PC-3 (cell line): ENCODE measurements at regions not wholly inside any gene's neighbourhood (a gene's known extent, or its start where the extent isn't known, plus 50 kb on each side); places are given as distances from the start of the nearest gene placed in this dataset.
A peak's percentile ranks its signal among the peaks of the same experiment; 100 is the strongest.
"Not testable (repeated sequence)": the region's sequence is repeated elsewhere in the genome, so short reads cannot be mapped to it uniquely, and the experiment has no call there.

Experiments
- ATAC-seq: fragments of 200-7000 bp; cut with Tn5 transposase; 2 replicates; pipeline ENCODE4 v1.9.1; 2020; ENCODE audit warnings: mild to moderate bottlenecking, moderate library complexity
- BruUV-seq: library from RNA; stranded (reverse); fragments of 400-500 nt; replicated peaks from 2 replicates; lab custom pipeline; 2021; lab: Mats Ljungman, UMichigan
- CTCF ChIA-PET: fragments of 300-600 bp; sonication (Branson Sonifier 250); formaldehyde crosslinking; loops from one replicate; lab custom pipeline; 2022; ENCODE audit warnings: antibody characterized with exemption; lab: Charles Lee
- POLR2A ChIA-PET: fragments of 300-600 bp; sonication (Branson Sonifier 250); formaldehyde crosslinking; loops from one replicate; lab custom pipeline; 2022; ENCODE audit warnings: antibody characterized with exemption; ENCODE audit not compliant: unreplicated experiment; lab: Charles Lee
- DNase-seq: peaks from one replicate; pipeline ENCODE4 v3.0.0-alpha.2; 2015
- H2AFZ ChIP-seq: fragments of 300-600 bp; sonication (generic); 2 replicates; pipeline ENCODE4 v1.6.0; 2016; ENCODE audit warnings: antibody characterized with exemption, low read length
- H3F3A ChIP-seq: fragments of 300-600 bp; sonication (generic); one replicate; pipeline ENCODE4 v1.6.0; 2017; ENCODE audit warnings: antibody characterized with exemption, low read length, control low read depth, mild to moderate bottlenecking; ENCODE audit not compliant: unreplicated experiment
- H3K27ac ChIP-seq: fragments of 300-600 bp; sonication (generic); 2 replicates; pipeline ENCODE4 v1.5.1; 2016; ENCODE audit warnings: mild to moderate bottlenecking, low read length
- H3K27me3 ChIP-seq: fragments of 300-600 bp; sonication (generic); 2 replicates; pipeline ENCODE4 v1.6.1; 2016; ENCODE audit warnings: low read length, mixed read lengths
- H3K36me3 ChIP-seq: fragments of 300-600 bp; sonication (generic); 2 replicates; pipeline ENCODE4 v1.6.1; 2016; ENCODE audit warnings: low read depth, mixed run types, low read length, mixed read lengths
- H3K4me1 ChIP-seq: fragments of 300-600 bp; sonication (generic); 2 replicates; pipeline ENCODE4 v1.5.1; 2016; ENCODE audit warnings: low read length; ENCODE audit not compliant: insufficient read depth
- H3K4me2 ChIP-seq: fragments of 300-600 bp; sonication (generic); 2 replicates; pipeline ENCODE4 v1.6.0; 2016; ENCODE audit warnings: low read length
- H3K4me3 ChIP-seq: fragments of 300-600 bp; sonication (generic); 2 replicates; pipeline ENCODE4 v1.5.1; 2016; ENCODE audit warnings: mild to moderate bottlenecking, low read length, mixed read lengths
- H3K79me2 ChIP-seq: fragments of 300-600 bp; sonication (generic); 2 replicates; pipeline ENCODE4 v1.6.1; 2017; ENCODE audit warnings: low read length, mixed read lengths
- H3K9ac ChIP-seq: fragments of 300-600 bp; sonication (generic); 2 replicates; pipeline ENCODE4 v1.6.0; 2016; ENCODE audit warnings: mild to moderate bottlenecking, low read length
- H3K9me2 ChIP-seq: fragments of 300-600 bp; sonication (generic); replicated peaks from 2 replicates; pipeline ENCODE4 v1.6.1; 2016; ENCODE audit warnings: mixed run types, low read length, mixed read lengths
- H3K9me3 ChIP-seq: fragments of 300-600 bp; sonication (generic); 2 replicates; pipeline ENCODE4 v1.6.1; 2016; ENCODE audit warnings: low read length, mixed read lengths
- H4K20me1 ChIP-seq: fragments of 300-600 bp; sonication (generic); 2 replicates; pipeline ENCODE4 v1.6.1; 2016; ENCODE audit warnings: low read length, mixed read lengths
- EZH2 ChIP-seq: fragments of 300-600 bp; sonication (generic); IDR thresholded peaks from one replicate; pipeline ENCODE4 v1.6.1; 2017; ENCODE audit warnings: antibody characterized with exemption, mild to moderate bottlenecking, low read length; ENCODE audit not compliant: unreplicated experiment
- EZH2phosphoT487 ChIP-seq: fragments of 300-600 bp; sonication (generic); IDR thresholded peaks from 2 replicates; pipeline ENCODE4 v1.6.1; 2018; ENCODE audit warnings: mild to moderate bottlenecking, antibody characterized with exemption, low read length, borderline replicate concordance
- intact Hi-C: fragments of 100-400 bp; cut with micrococcal nuclease; formaldehyde crosslinking; loops from 2 replicates; pipeline ENCODE4 v1.9.0; 2023
- TF ChIP-seq, protein P1 (sequence below): fragments of 300-600 bp; sonication (generic); conservative IDR thresholded peaks from 2 replicates; pipeline ENCODE4 v1.5.1; 2017; ENCODE audit warnings: antibody characterized with exemption, low read depth, mild to moderate bottlenecking, low read length

DNA sequence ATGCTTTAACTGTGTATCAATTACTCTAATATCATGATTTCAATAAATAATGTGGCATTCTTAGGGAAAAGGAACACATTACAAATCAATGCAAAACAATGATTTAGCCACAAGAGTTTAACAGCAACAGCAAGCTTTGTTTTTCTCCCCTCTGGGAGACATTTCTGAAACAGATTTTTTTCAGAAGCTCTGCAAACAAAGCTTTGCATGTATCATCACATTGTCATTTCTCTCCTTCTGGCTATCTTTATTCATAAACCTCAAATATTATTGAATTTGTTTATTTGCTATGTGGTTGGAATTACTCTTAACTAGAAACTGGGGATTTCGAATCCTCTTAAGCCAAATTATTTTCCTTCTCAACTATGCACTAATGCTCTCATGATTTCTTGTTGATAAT, 278.4 kb upstream of the ATXN7L3B start:
- peak overlapping the region; percentile 26; the same call in 1 of the 2 replicates for H2AFZ ChIP-seq
- H3K9me2 ChIP-seq, result no peaks in the 10 kb centered on the region
- TF ChIP-seq, protein P1, sequence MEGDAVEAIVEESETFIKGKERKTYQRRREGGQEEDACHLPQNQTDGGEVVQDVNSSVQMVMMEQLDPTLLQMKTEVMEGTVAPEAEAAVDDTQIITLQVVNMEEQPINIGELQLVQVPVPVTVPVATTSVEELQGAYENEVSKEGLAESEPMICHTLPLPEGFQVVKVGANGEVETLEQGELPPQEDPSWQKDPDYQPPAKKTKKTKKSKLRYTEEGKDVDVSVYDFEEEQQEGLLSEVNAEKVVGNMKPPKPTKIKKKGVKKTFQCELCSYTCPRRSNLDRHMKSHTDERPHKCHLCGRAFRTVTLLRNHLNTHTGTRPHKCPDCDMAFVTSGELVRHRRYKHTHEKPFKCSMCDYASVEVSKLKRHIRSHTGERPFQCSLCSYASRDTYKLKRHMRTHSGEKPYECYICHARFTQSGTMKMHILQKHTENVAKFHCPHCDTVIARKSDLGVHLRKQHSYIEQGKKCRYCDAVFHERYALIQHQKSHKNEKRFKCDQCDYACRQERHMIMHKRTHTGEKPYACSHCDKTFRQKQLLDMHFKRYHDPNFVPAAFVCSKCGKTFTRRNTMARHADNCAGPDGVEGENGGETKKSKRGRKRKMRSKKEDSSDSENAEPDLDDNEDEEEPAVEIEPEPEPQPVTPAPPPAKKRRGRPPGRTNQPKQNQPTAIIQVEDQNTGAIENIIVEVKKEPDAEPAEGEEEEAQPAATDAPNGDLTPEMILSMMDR, result no peak
- TF ChIP-seq EZH2 (no peak), EZH2phosphoT487 (no peak)
- ChIA-PET POLR2A (no interaction called here), CTCF (no interaction called here)
- H3F3A ChIP-seq, result peaks cover 5% of the 10 kb centered on the region
- ATAC-seq, result peak; percentile 74
- no peaks in the 10 kb centered on the region for H4K20me1 ChIP-seq
- peaks cover 19% of the 10 kb centered on the region for H3K4me1 ChIP-seq
- DNase-seq, result peak; percentile 72
- H3K9ac ChIP-seq, result no peak overlapping the region
- no TSS peak for BruUV-seq
- intact Hi-C loops, result no loop called here
- H3K27ac ChIP-seq, result peak overlapping the region; percentile 60
- peak overlapping the region; percentile 52 for H3K4me3 ChIP-seq
- no peaks in the 10 kb centered on the region for H3K79me2 ChIP-seq
- no peaks in the 10 kb centered on the region for H3K36me3 ChIP-seq
- no peaks in the 10 kb centered on the region for H3K27me3 ChIP-seq
- H3K4me2 ChIP-seq, result peak overlapping the region; percentile 84
- no peaks in the 10 kb centered on the region; the same call in 1 of the 2 replicates for H3K9me3 ChIP-seq

DNA sequence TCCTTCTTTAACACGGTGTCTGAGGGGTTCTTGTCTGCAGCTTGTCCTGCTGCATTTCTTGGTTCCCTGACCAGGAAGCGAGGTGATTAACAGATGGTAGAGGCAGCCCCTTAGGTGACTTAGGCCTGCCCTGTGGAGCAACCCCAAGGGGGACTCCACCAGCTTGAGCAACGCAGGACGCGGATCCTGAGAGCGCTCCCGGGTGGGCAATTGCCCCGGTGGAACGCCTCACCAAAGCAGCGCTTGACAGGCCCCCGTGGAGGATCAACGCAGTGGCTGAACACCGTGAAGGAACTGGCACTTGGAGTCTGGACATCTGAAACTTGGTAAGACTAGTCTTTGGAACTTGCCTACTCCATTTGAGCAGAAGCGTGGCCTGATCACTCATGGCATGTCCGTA, 272.9 kb upstream of the ATXN7L3B start:
- Histone ChIP-seq H3K36me3 (no peaks in the 10 kb centered on the region), H3F3A (peaks cover under 1% of the 10 kb centered on the region), H3K27ac (no peak overlapping the region), H3K27me3 (no peaks in the 10 kb centered on the region), H3K9me2 (no peaks in the 10 kb centered on the region), H3K4me3 (no peak overlapping the region), H3K79me2 (no peaks in the 10 kb centered on the region), H4K20me1 (no peaks in the 10 kb centered on the region), H3K9ac (no peak overlapping the region), H3K9me3 (no peaks in the 10 kb centered on the region), H2AFZ (no peak overlapping the region), H3K4me2 (no peak overlapping the region), H3K4me1 (peaks cover 9% of the 10 kb centered on the region)
- DNase-seq, result no peak
- intact Hi-C loops, result no loop called here
- ChIA-PET POLR2A (no interaction called here), CTCF (no interaction called here)
- BruUV-seq, result no TSS peak
- no peak for TF ChIP-seq EZH2
- TF ChIP-seq, protein P1, result no peak
- TF ChIP-seq EZH2phosphoT487, result no peak
- ATAC-seq, result no peak

DNA sequence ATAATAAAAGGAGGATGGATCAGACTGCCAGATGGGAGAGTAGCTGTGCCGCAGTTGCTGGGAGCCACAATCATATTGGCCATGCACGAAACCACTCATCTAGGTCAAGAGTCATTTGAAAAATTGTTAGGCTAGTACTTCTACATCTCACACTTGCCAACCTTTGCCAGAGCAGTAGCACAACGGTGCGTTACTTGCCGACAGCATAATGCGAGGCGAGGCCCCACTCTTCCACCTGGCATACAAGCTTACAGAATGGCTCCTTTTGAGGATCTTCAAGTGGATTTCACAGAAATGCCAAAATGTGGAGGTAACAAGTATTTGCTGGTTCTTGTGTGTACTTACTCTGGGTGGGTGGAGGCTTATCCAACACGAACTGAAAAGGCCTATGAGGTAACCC, 268.3 kb upstream of the ATXN7L3B start:
- H3K4me1 ChIP-seq, H3K27me3 ChIP-seq, H4K20me1 ChIP-seq, H3K9me3 ChIP-seq, POLR2A ChIA-PET, ATAC-seq, H3K27ac ChIP-seq, H3K9ac ChIP-seq, H2AFZ ChIP-seq, CTCF ChIA-PET, intact Hi-C loops, H3F3A ChIP-seq, H3K4me3 ChIP-seq, H3K4me2 ChIP-seq, DNase-seq, BruUV-seq, H3K79me2 ChIP-seq, H3K9me2 ChIP-seq, H3K36me3 ChIP-seq: not testable (repeated sequence)
